Activated naive CD4-positive, alpha-beta T cell treated with anti-CD3 and anti-CD28 coated beads for 36 hours (primary cell): ENCODE measurements at regions not wholly inside any gene's neighbourhood (a gene's known extent, or its start where the extent isn't known, plus 50 kb on each side); places are given as distances from the start of the nearest gene placed in this dataset.
"Not testable (repeated sequence)": the region's sequence is repeated elsewhere in the genome, so short reads cannot be mapped to it uniquely, and the experiment has no call there.

Experiments used
- CTCF ChIA-PET: fragments of 350-600 bp; sonication (Branson Sonifier 250); formaldehyde crosslinking; loops from one replicate; lab custom pipeline; 2021; ENCODE audit warnings: antibody characterized with exemption; lab: Charles Lee
- DNase-seq: peaks from one replicate; pipeline ENCODE4 v3.0.0-alpha.2; 2020
- H3K27ac Mint-ChIP-seq: one replicate; pipeline ENCODE4 v1.8.0; 2021; ENCODE audit warnings: mild to moderate bottlenecking, mixed read lengths
- H3K27me3 Mint-ChIP-seq: one replicate; pipeline ENCODE4 v1.8.0; 2021; ENCODE audit warnings: low read depth, mixed read lengths
- H3K36me3 Mint-ChIP-seq: one replicate; pipeline ENCODE4 v1.8.0; 2021; ENCODE audit warnings: low read depth, mixed read lengths
- H3K4me1 Mint-ChIP-seq: one replicate; pipeline ENCODE4 v1.8.0; 2021; ENCODE audit warnings: low read depth, mixed read lengths
- H3K4me3 Mint-ChIP-seq: one replicate; pipeline ENCODE4 v1.8.0; 2021; ENCODE audit warnings: mild to moderate bottlenecking, moderate library complexity, mixed read lengths
- H3K9me3 Mint-ChIP-seq: one replicate; pipeline ENCODE4 v1.8.0; 2021; ENCODE audit warnings: mixed read lengths
- intact Hi-C: fragments of 100-400 bp; cut with micrococcal nuclease; formaldehyde crosslinking; loops from one replicate; pipeline ENCODE4 v1.15.1; 2023

DNA sequence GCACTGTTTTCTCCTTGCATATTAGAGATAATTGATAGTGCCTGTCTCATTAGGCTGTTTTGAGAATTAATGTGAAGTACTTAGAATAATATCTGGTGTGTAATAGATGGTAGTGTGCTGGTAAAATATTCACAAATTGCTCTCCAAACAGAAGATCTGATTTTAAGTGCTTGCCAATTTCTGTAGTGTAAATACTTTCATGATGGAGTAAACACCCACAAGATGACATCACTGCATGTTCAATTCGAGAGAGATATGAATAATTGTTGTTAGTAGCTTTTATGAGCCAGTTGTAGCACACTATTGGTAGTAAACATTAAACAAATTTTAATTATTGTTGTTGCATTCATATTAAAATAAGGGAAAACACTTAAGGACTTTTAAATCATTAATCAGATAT is 392.3 kb upstream of the RIOK2 start:
- Mint-ChIP-seq H3K27me3 (peaks cover 2% of the 10 kb centered on the region), H3K4me1 (no peaks in the 10 kb centered on the region), H3K9me3 (peaks cover 9% of the 10 kb centered on the region), H3K27ac (no peak overlapping the region), H3K36me3 (no peaks in the 10 kb centered on the region), H3K4me3 (no peak overlapping the region)
- intact Hi-C loops = no loop called here
- CTCF ChIA-PET = no interaction called here
- DNase-seq = no peak

GRCh38 chr5:97576956-97577355 is 393.9 kb upstream of the RIOK2 start:
- intact Hi-C loops = no loop called here
- H3K4me1 Mint-ChIP-seq = no peaks in the 10 kb centered on the region
- H3K9me3 Mint-ChIP-seq = no peaks in the 10 kb centered on the region
- DNase-seq = no peak
- no peak overlapping the region for H3K4me3 Mint-ChIP-seq
- H3K27ac Mint-ChIP-seq = no peak overlapping the region
- CTCF ChIA-PET = no interaction called here
- peaks cover 2% of the 10 kb centered on the region for H3K27me3 Mint-ChIP-seq
- no peaks in the 10 kb centered on the region for H3K36me3 Mint-ChIP-seq

DNA sequence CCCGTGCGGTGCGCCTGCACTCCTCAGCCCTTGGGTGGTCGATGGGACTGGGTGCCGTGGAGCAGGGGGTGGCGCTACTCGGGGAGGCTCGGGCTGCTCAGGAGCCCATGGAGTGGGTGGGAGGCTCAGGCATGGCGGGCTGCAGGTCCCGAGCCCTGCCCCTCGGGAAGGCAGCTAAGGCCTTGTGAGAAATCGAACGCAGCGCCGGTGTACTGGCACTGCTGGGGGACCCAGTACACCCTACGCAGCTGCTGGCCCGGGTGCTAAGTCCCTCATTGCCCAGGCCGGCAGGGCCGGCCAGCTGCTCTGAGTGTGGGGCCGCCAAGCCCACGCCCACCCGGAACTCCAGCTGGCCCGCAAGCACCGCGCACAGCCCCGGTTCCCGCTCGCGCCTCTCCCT is 396.9 kb upstream of the RIOK2 start:
- CTCF ChIA-PET, H3K9me3 Mint-ChIP-seq, H3K27ac Mint-ChIP-seq, intact Hi-C loops, H3K36me3 Mint-ChIP-seq, H3K27me3 Mint-ChIP-seq, H3K4me1 Mint-ChIP-seq, DNase-seq, H3K4me3 Mint-ChIP-seq: not testable (repeated sequence)

DNA sequence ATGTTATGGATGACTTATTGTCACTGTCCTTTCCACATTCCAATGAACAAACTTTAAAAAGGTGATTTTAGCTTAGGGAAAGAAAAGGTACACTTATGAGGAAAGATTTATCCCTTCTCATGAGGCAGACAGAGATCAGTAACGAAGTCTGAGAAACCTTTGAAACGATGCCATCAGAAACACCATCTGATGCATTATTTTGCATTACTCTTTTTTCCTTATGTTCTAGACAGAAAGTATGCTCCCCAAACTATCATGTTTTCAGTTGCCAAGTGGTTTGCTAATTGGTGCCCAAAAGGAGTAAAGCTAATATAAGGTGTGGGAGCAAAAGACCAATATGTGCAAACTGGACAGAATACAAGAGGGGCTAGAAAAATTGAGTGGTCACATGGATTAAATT is 397.7 kb upstream of the RIOK2 start:
- CTCF ChIA-PET = no interaction called here
- DNase-seq = no peak
- Mint-ChIP-seq H3K4me3 (no peak overlapping the region), H3K9me3 (no peaks in the 10 kb centered on the region), H3K27me3 (no peaks in the 10 kb centered on the region), H3K4me1 (no peaks in the 10 kb centered on the region), H3K36me3 (no peaks in the 10 kb centered on the region), H3K27ac (no peak overlapping the region)
- intact Hi-C loops = no loop called here

GRCh38 chr5:97591781-97592180 is 408.7 kb upstream of the RIOK2 start:
- Mint-ChIP-seq H3K4me1 (no peaks in the 10 kb centered on the region), H3K4me3 (no peak overlapping the region), H3K27me3 (no peaks in the 10 kb centered on the region), H3K27ac (no peak overlapping the region), H3K9me3 (peaks cover 5% of the 10 kb centered on the region), H3K36me3 (no peaks in the 10 kb centered on the region)
- intact Hi-C loops = no loop called here
- CTCF ChIA-PET = no interaction called here
- no peak for DNase-seq

DNA sequence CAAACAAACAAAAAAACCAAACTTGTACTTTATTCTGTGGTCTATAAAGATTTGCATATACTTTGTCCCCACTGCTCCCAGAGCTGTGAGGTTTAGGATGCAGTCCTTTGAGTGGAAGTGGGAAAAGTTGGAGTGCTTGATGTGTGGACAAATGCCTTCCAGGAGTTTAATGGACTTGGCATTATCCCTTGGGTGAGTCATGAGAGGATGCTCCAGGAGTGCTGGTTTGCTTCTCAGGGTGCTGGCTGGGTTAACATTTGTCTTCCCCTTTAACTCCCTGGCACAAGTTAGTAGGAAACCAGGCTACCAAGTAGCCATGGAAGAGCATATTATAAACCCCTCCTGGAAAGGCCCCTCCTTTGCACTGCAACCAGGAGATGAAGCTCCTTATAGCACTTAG is 417.4 kb upstream of the RIOK2 start:
- H3K27me3 Mint-ChIP-seq = no peaks in the 10 kb centered on the region
- CTCF ChIA-PET = no interaction called here
- no peaks in the 10 kb centered on the region for H3K36me3 Mint-ChIP-seq
- no peak overlapping the region for H3K27ac Mint-ChIP-seq
- intact Hi-C loops = no loop called here
- H3K4me1 Mint-ChIP-seq = no peaks in the 10 kb centered on the region
- H3K4me3 Mint-ChIP-seq = no peak overlapping the region
- peaks cover 21% of the 10 kb centered on the region for H3K9me3 Mint-ChIP-seq
- no peak for DNase-seq

- Mint-ChIP-seq H3K27ac (no peak overlapping the region), H3K27me3 (no peaks in the 10 kb centered on the region), H3K9me3 (peaks cover 15% of the 10 kb centered on the region), H3K4me1 (no peaks in the 10 kb centered on the region), H3K36me3 (no peaks in the 10 kb centered on the region), H3K4me3 (no peak overlapping the region)
- CTCF ChIA-PET = no interaction called here
- DNase-seq = no peak
- intact Hi-C loops = no loop called here
Observed at GRCh38 chr5:97601651-97602050, 418.6 kb upstream of the RIOK2 start.

DNA sequence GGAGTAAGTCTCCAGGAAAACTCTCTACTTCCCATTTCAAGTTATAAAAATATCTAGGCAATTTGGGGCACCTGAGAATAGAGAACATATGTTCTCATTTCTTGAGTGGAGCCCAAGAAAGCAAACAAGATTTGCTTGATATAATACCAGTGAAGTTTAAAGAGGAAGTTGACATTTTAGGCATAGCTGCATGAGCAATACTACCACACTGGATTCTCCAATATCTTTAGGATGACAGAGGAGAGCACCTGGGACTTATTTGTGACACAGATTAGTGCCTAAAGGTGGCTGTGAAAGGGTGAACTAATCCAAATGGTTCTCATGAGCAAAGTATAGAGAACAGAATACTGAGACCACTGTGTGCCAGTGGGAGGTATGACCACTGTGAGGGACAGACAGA is 423.5 kb upstream of the RIOK2 start:
- intact Hi-C loops = no loop called here
- DNase-seq = no peak
- H3K4me3 Mint-ChIP-seq = no peak overlapping the region
- peaks cover 2% of the 10 kb centered on the region for H3K9me3 Mint-ChIP-seq
- CTCF ChIA-PET = interaction anchor here (0.6 kb wide), 1 partner anchor 8 kb away, joined by 3 read pairs; no protein-coding TSS in a partner anchor
- H3K36me3 Mint-ChIP-seq = no peaks in the 10 kb centered on the region
- H3K27ac Mint-ChIP-seq = no peak overlapping the region
- no peaks in the 10 kb centered on the region for H3K27me3 Mint-ChIP-seq
- no peaks in the 10 kb centered on the region for H3K4me1 Mint-ChIP-seq

DNA sequence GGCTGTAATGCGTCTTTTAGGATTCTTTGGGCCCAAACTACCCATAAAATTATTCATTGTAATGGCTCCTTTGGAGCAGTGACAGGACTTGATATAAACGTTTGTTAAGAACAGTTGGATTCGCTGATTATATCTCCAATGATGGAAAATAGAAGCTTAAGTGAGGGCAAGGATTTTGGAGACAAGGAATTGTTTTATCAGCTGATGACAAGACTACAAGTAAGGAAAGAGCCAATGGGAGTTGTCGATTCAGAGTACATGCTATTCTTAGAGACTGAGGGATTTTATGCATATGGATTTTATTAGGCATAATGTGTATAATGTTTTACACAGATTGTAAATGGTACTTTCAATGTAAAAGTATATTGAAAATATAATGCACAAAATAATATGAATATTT is 425.5 kb upstream of the RIOK2 start:
- intact Hi-C loops = no loop called here
- Mint-ChIP-seq H3K27me3 (no peaks in the 10 kb centered on the region), H3K4me3 (no peak overlapping the region), H3K9me3 (peaks cover 2% of the 10 kb centered on the region), H3K4me1 (no peaks in the 10 kb centered on the region), H3K36me3 (no peaks in the 10 kb centered on the region), H3K27ac (no peak overlapping the region)
- no peak for DNase-seq
- CTCF ChIA-PET = interaction anchor here (0.7 kb wide), 1 partner anchor 319 kb away, joined by 3 read pairs; no protein-coding TSS in a partner anchor

GRCh38 chr5:97618721-97619120 is 435.7 kb upstream of the RIOK2 start:
- CTCF ChIA-PET = no interaction called here

GRCh38 chr5:97623441-97623840 is 440.4 kb upstream of the RIOK2 start:
- Mint-ChIP-seq H3K4me3 (no peak overlapping the region), H3K36me3 (no peaks in the 10 kb centered on the region), H3K4me1 (no peaks in the 10 kb centered on the region), H3K27ac (no peak overlapping the region), H3K9me3 (peaks cover 5% of the 10 kb centered on the region), H3K27me3 (no peaks in the 10 kb centered on the region)
- no peak for DNase-seq
- CTCF ChIA-PET = no interaction called here
- intact Hi-C loops = no loop called here

More at GRCh38 chr5:97618721-97619120, 435.7 kb upstream of the RIOK2 start:
- H3K27ac Mint-ChIP-seq = no peak overlapping the region
- no peaks in the 10 kb centered on the region for H3K27me3 Mint-ChIP-seq
- H3K4me3 Mint-ChIP-seq = no peak overlapping the region
- peaks cover 5% of the 10 kb centered on the region for H3K9me3 Mint-ChIP-seq
- DNase-seq = no peak
- H3K36me3 Mint-ChIP-seq = no peaks in the 10 kb centered on the region
- intact Hi-C loops = no loop called here
- H3K4me1 Mint-ChIP-seq = no peaks in the 10 kb centered on the region

- CTCF ChIA-PET = interaction anchor here (0.7 kb wide), 1 partner anchor 38 kb away, joined by 3 read pairs; no protein-coding TSS in a partner anchor
- H3K4me1 Mint-ChIP-seq = no peaks in the 10 kb centered on the region
- H3K9me3 Mint-ChIP-seq = no peaks in the 10 kb centered on the region
- H3K27ac Mint-ChIP-seq = no peak overlapping the region
- DNase-seq = no peak
- intact Hi-C loops = no loop called here
- no peaks in the 10 kb centered on the region for H3K36me3 Mint-ChIP-seq
- H3K27me3 Mint-ChIP-seq = no peaks in the 10 kb centered on the region
- no peak overlapping the region for H3K4me3 Mint-ChIP-seq
Observed at GRCh38 chr5:97624886-97625285, 441.8 kb upstream of the RIOK2 start.

DNA sequence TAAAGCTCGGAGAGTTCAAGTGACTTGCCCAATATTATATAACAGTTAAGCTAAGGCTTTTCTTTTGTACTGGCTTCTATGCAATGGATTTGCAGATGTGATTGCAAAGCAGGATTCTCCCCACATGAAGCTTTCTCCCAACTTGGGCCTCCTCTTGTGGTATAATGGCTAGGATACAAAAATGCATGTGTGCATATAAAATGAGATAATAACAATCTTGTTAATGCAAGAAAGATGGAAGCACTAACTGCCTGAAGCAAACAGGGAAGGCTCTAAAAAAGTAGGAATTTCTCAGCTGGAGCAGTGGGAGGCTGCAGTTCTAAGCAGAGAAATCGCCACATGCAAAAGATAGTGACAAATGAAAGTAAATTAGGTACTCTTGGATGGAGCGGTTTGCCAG is 444.2 kb upstream of the RIOK2 start:
- DNase-seq = no peak
- CTCF ChIA-PET = no interaction called here
- no peak overlapping the region for H3K4me3 Mint-ChIP-seq
- H3K27ac Mint-ChIP-seq = no peak overlapping the region
- H3K4me1 Mint-ChIP-seq = no peaks in the 10 kb centered on the region
- no peaks in the 10 kb centered on the region for H3K27me3 Mint-ChIP-seq
- intact Hi-C loops = no loop called here
- peaks cover 4% of the 10 kb centered on the region for H3K9me3 Mint-ChIP-seq
- H3K36me3 Mint-ChIP-seq = no peaks in the 10 kb centered on the region

DNA sequence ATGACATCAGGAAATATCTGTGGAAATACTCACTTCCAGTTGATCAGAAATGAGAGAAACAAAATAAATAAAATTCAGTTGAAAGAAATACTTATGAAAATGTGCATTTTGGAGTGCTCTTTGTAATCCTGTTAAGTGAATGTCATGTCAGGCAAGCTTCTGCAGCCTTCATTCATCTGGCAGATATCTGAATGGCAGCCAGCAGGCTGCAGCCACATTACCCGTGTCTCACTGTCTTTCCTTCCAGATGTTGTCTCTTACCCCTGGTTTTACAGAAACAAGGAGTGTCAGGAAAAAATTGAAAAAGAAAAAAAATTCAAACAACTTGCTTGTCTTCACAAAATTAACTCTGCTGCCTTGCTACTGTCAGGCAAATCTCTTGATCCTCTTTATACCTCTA is 445.0 kb upstream of the RIOK2 start:
- Mint-ChIP-seq H3K27ac (no peak overlapping the region), H3K36me3 (no peaks in the 10 kb centered on the region), H3K4me1 (no peaks in the 10 kb centered on the region), H3K4me3 (no peak overlapping the region), H3K9me3 (peaks cover 4% of the 10 kb centered on the region), H3K27me3 (no peaks in the 10 kb centered on the region)
- CTCF ChIA-PET = no interaction called here
- DNase-seq = no peak
- intact Hi-C loops = no loop called here
